ENCODE measurements at regions not wholly inside any gene's neighbourhood (a gene's known extent, or its start where the extent isn't known, plus 50 kb on each side); places are given as distances from the start of the nearest gene placed in this dataset.

DNA sequence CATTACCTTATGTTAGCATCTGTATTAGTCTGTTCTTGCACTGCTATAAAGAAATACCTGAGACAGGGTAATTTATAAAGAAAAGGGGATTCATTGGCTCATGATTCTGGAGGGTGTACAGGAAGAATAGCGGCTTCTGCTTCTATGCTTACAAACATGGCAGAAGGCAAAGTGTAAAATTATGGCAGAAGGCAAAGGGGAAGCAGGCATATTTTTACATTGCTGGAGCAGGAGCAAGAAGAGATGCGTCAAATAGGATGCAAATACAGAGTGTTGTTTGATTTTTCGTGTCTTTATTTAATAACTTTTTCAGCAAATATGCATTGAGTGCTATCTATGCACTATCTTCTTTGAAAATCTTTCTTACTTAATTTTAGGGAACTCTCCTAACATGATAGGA, 210.7 kb upstream of the SSTR1 start:
- no peak overlapping the region for H3K4me2 ChIP-seq (ENCODE audit: low read depth, low read length)
- POLR2A ChIA-PET: no interaction called here
- no peaks in the 10 kb centered on the region for H3K4me1 ChIP-seq (ENCODE audit: insufficient read depth, low read length)
- H3K27ac ChIP-seq (ENCODE audit: extremely low read length, insufficient read depth, low read length): no peak overlapping the region
- BruUV-seq (replicated peaks): no TSS peak
- DNase-seq (ENCODE audit: low spot score) (no peak), FAIRE-seq (no peak), ATAC-seq (no peak)
- H3K9me3 ChIP-seq (ENCODE audit: low read length): no peaks in the 10 kb centered on the region
- H3K27me3 ChIP-seq (ENCODE audit: control insufficient read depth in 1 of 2, insufficient read depth in 2 of 2, low read length in 2 of 2): no peaks in the 10 kb centered on the region
- WGBS (ENCODE audit: low lambda C conversion rate): 36% methylated on average over 3 of the region's 3 CpGs
- no peaks in the 10 kb centered on the region for H3K36me3 ChIP-seq (replicated peaks in 1 of 2; ENCODE audit: control insufficient read depth in 1 of 2, insufficient read depth in 2 of 2, low read length in 2 of 2)
- no peak overlapping the region for H3K4me3 ChIP-seq (replicated peaks in 1 of 3; ENCODE audit: insufficient read depth in 1 of 3, low read depth in 2 of 3, low read length in 3 of 3)
- intact Hi-C loops (cut with micrococcal nuclease; ENCODE audit: unreplicated experiment) (no loop called here), in situ Hi-C loops (cut with HindIII; ENCODE audit: extremely low pct_ligation_motif_present, low pct_unique_long_range_greater_than_20kb) (no loop called here)
- no peaks in the 10 kb centered on the region for H3K79me2 ChIP-seq (ENCODE audit: insufficient read depth, low read length)
- no peak for TF ChIP-seq ZNF850 (CRISPR knock-in tag; conservative IDR thresholded peaks at IDR 0.05)
- TF ChIP-seq CHD2 (IDR thresholded peaks at IDR 0.05; ENCODE audit: low read depth, low read length): no peak
- no peak for TF ChIP-seq ZNF44 (CRISPR knock-in tag; IDR thresholded peaks at IDR 0.05)
- TF ChIP-seq RFX1 (IDR thresholded peaks at IDR 0.05): no peak
- TF ChIP-seq, protein P1, sequence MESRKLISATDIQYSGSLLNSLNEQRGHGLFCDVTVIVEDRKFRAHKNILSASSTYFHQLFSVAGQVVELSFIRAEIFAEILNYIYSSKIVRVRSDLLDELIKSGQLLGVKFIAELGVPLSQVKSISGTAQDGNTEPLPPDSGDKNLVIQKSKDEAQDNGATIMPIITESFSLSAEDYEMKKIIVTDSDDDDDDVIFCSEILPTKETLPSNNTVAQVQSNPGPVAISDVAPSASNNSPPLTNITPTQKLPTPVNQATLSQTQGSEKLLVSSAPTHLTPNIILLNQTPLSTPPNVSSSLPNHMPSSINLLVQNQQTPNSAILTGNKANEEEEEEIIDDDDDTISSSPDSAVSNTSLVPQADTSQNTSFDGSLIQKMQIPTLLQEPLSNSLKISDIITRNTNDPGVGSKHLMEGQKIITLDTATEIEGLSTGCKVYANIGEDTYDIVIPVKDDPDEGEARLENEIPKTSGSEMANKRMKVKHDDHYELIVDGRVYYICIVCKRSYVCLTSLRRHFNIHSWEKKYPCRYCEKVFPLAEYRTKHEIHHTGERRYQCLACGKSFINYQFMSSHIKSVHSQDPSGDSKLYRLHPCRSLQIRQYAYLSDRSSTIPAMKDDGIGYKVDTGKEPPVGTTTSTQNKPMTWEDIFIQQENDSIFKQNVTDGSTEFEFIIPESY (CRISPR knock-in tag; IDR thresholded peaks at IDR 0.05): no peak
- TF ChIP-seq RBM22 (optimal IDR thresholded peaks at IDR 0.05; ENCODE audit: low read length): no peak
- no peak for TF ChIP-seq STAG1 (CRISPR knock-in tag; IDR thresholded peaks at IDR 0.05)
- no peak for TF ChIP-seq ZNF354B (CRISPR knock-in tag; IDR thresholded peaks at IDR 0.05)
- H3K9ac ChIP-seq (ENCODE audit: insufficient read depth, low read depth, low read length): no peak overlapping the region
- no peak overlapping the region for H2AFZ ChIP-seq (ENCODE audit: low read length)
- CTCF ChIA-PET (ENCODE audit: low intra/inter-chr PET ratio, low total read pairs): no interaction called here
- H4K20me1 ChIP-seq (ENCODE audit: insufficient read depth, low read length): no peaks in the 10 kb centered on the region

DNA sequence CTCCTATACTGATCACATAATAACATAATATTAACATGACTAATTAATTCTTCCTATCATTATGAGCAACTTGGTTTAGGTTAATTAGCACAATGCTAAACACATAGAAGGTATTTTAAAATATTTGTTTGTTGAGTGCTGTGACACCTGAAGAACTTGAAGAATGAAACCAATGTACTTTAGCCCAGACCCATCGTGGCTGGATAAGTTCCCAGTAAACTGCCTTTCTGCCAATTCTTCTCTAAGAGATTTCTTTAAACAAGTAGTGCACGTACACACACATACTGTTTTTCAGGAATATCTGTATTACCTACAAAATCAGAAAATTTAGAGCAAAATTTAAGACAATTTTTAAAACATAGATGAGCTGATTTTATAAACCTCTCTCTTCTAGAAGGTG, 207.4 kb upstream of the SSTR1 start:
- Histone ChIP-seq H3K27me3 (ENCODE audit: control insufficient read depth in 1 of 2, insufficient read depth in 2 of 2, low read length in 2 of 2) (no peaks in the 10 kb centered on the region), H3K79me2 (ENCODE audit: insufficient read depth, low read length) (no peaks in the 10 kb centered on the region), H3K4me2 (ENCODE audit: low read depth, low read length) (no peak overlapping the region), H3K4me1 (ENCODE audit: insufficient read depth, low read length) (no peaks in the 10 kb centered on the region), H3K36me3 (replicated peaks in 1 of 2; ENCODE audit: control insufficient read depth in 1 of 2, insufficient read depth in 2 of 2, low read length in 2 of 2) (no peaks in the 10 kb centered on the region), H3K27ac (ENCODE audit: extremely low read length, insufficient read depth, low read length) (no peak overlapping the region), H3K9me3 (ENCODE audit: low read length) (no peaks in the 10 kb centered on the region), H2AFZ (ENCODE audit: low read length) (no peak overlapping the region), H3K4me3 (replicated peaks in 1 of 3; ENCODE audit: insufficient read depth in 1 of 3, low read depth in 2 of 3, low read length in 3 of 3) (no peak overlapping the region), H4K20me1 (ENCODE audit: insufficient read depth, low read length) (no peaks in the 10 kb centered on the region), H3K9ac (ENCODE audit: insufficient read depth, low read depth, low read length) (no peak overlapping the region)
- ChIA-PET POLR2A (no interaction called here), CTCF (ENCODE audit: low intra/inter-chr PET ratio, low total read pairs) (no interaction called here)
- BruUV-seq (replicated peaks): no TSS peak
- intact Hi-C loops (cut with micrococcal nuclease; ENCODE audit: unreplicated experiment) (no loop called here), in situ Hi-C loops (cut with HindIII; ENCODE audit: extremely low pct_ligation_motif_present, low pct_unique_long_range_greater_than_20kb) (loop anchor here (25.0 kb wide), 1 partner anchor 288 kb away; no protein-coding TSS in a partner anchor)
- 15% methylated on average over 2 of the region's 2 CpGs for WGBS (ENCODE audit: low lambda C conversion rate)
- FAIRE-seq (no peak), ATAC-seq (no peak), DNase-seq (ENCODE audit: low spot score) (no peak)
- TF ChIP-seq ZNF879 (CRISPR knock-in tag; IDR thresholded peaks at IDR 0.05) (no peak), ZNF180 (CRISPR knock-in tag; IDR thresholded peaks at IDR 0.05; ENCODE audit: borderline replicate concordance, low read depth) (no peak), ZNF253 (CRISPR knock-in tag; IDR thresholded peaks at IDR 0.05; ENCODE audit: borderline replicate concordance) (no peak), FLYWCH1 (CRISPR knock-in tag; IDR thresholded peaks at IDR 0.05) (no peak), HNF4A (CRISPR knock-in tag; IDR thresholded peaks at IDR 0.05) (no peak)
- TF ChIP-seq, protein P2, sequence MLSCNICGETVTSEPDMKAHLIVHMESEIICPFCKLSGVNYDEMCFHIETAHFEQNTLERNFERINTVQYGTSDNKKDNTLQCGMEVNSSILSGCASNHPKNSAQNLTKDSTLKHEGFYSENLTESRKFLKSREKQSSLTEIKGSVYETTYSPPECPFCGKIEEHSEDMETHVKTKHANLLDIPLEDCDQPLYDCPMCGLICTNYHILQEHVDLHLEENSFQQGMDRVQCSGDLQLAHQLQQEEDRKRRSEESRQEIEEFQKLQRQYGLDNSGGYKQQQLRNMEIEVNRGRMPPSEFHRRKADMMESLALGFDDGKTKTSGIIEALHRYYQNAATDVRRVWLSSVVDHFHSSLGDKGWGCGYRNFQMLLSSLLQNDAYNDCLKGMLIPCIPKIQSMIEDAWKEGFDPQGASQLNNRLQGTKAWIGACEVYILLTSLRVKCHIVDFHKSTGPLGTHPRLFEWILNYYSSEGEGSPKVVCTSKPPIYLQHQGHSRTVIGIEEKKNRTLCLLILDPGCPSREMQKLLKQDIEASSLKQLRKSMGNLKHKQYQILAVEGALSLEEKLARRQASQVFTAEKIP (CRISPR knock-in tag; IDR thresholded peaks at IDR 0.05; ENCODE audit: borderline replicate concordance): no peak
- TF ChIP-seq, protein P3, sequence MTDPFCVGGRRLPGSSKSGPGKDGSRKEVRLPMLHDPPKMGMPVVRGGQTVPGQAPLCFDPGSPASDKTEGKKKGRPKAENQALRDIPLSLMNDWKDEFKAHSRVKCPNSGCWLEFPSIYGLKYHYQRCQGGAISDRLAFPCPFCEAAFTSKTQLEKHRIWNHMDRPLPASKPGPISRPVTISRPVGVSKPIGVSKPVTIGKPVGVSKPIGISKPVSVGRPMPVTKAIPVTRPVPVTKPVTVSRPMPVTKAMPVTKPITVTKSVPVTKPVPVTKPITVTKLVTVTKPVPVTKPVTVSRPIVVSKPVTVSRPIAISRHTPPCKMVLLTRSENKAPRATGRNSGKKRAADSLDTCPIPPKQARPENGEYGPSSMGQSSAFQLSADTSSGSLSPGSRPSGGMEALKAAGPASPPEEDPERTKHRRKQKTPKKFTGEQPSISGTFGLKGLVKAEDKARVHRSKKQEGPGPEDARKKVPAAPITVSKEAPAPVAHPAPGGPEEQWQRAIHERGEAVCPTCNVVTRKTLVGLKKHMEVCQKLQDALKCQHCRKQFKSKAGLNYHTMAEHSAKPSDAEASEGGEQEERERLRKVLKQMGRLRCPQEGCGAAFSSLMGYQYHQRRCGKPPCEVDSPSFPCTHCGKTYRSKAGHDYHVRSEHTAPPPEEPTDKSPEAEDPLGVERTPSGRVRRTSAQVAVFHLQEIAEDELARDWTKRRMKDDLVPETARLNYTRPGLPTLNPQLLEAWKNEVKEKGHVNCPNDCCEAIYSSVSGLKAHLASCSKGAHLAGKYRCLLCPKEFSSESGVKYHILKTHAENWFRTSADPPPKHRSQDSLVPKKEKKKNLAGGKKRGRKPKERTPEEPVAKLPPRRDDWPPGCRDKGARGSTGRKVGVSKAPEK (CRISPR knock-in tag; IDR thresholded peaks at IDR 0.05; ENCODE audit: borderline replicate concordance): no peak
